Epithelial cell of proximal tubule (primary cell): ENCODE measurements at regions not wholly inside any gene's neighbourhood (a gene's known extent, or its start where the extent isn't known, plus 50 kb on each side); places are given as distances from the start of the nearest gene placed in this dataset.

Experiments used
- DNase-seq: peaks from one replicate; pipeline ENCODE4 v3.0.0-alpha.2; 2011; ENCODE audit warnings: low read depth
- H3K4me3 ChIP-seq: 2 replicates; pipeline ENCODE4 v1.5.1; 2011; ENCODE audit warnings: low read depth, mild to moderate bottlenecking, low read length
- CTCF ChIP-seq: conservative IDR thresholded peaks from 2 replicates; pipeline ENCODE4 v1.5.1; 2012; ENCODE audit warnings: low read depth, mild to moderate bottlenecking, low read length

GRCh38 chr6:167578371-167578901 lies 248.3 kb upstream of the AFDN start:
- TF ChIP-seq CTCF: no peak
- DNase-seq: no peak
- no peak overlapping the region for H3K4me3 ChIP-seq

GRCh38 chr6:167579806-167580618 lies 246.7 kb upstream of the AFDN start:
- TF ChIP-seq CTCF: no peak
- DNase-seq: no peak
- no peak overlapping the region for H3K4me3 ChIP-seq

- no peak for TF ChIP-seq CTCF
- H3K4me3 ChIP-seq: no peak overlapping the region
- DNase-seq: no peak
These were observed 246.1 kb upstream of the AFDN start for GRCh38 chr6:167580619-167580911.

DNA sequence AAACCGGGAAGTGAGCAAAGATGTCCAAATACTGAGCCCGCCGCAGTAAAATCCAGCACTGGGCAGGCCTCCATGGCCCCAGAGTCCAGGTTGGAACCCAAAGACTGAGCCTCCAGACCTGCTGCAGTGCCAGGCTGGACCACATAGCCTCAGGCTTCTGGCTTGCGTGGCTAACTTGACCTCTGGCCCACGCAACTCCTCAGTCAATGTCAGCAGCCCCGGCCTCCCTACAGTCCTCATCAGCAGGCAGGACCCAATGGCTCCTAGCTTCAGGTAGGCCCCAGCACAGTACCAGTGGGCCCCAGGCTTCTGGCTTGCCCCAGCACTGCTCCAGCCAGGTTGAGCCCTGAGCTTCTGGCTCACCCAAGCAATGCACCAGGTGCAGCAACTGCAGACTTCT lies 245.1 kb upstream of the AFDN start:
- no peak for TF ChIP-seq CTCF
- no peak overlapping the region for H3K4me3 ChIP-seq
- no peak for DNase-seq

DNA sequence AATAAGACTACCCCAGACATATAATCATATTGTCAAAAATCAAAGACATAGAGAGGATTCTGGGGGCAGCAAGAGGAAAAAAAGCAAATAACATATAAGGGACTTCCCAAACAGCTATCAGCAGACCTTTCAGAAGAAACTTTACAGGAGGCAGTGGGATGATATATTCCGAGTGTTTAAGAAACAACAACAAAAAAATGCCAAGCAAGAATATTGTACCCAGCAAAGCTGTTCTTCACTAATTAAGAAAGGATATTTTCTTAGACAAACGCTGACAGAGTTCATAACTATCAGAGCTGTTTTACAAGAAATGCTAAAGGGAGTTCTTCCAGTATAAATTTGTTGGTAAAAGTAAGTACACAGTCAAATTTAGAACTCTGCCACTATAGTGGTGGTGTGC lies 243.3 kb upstream of the AFDN start:
- DNase-seq: no peak
- no peak overlapping the region for H3K4me3 ChIP-seq
- TF ChIP-seq CTCF: no peak

GRCh38 chr6:167588181-167588919 lies 238.4 kb upstream of the AFDN start:
- DNase-seq: no peak
- no peak overlapping the region for H3K4me3 ChIP-seq
- no peak for TF ChIP-seq CTCF
